DMS153 treated with DMSO at 0.1 percent for 48 hours (cell line): ENCODE measurements at regions not wholly inside any gene's neighbourhood (a gene's known extent, or its start where the extent isn't known, plus 50 kb on each side); places are given as distances from the start of the nearest gene placed in this dataset.
A peak's percentile ranks its signal among the peaks of the same experiment; 100 is the strongest.
"Not testable (repeated sequence)": the region's sequence is repeated elsewhere in the genome, so short reads cannot be mapped to it uniquely, and the experiment has no call there.

Source experiments
- DNase-seq: peaks from one replicate; lab custom pipeline; 2025; ENCODE audit not compliant: unreplicated experiment; lab: John Stamatoyannopoulos, UW

DNA sequence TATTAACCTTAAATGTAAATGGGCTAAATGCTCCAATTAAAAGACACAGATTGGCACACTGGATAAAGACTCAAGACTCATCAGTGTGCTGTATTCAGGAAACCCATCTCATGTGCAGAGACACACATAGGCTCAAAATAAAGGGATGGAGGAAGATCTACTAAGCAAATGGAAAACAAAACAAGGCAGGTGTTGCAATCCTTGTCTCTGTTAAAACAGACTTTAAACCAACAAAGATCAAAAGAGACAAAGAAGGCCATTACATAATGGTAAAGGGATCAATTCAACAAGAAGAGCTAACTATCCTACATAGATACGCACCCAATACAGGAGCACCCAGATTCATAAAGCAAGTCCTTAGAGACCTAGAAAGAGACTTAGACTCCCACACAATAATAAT lies 80.1 kb upstream of the NPSR1 start:
- DNase-seq = not testable (repeated sequence)

DNA sequence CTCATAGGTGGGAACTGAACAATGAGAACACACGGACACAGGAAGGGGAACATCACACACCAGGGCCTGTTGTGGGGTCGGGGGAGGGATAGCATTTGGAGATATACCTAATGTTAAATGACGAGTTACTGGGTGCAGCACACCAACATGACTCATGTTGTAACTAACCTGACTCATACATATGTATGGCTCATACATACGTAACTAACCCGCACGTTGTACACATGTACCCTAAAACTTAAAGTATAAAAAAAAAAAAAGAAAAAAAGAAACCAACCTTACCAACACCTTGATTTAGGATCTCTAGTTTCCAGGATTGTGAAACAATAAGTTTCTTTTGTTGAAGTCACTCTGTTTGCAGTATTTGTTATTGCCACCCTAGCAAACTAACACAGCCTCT lies 76.3 kb upstream of the NPSR1 start:
- not testable (repeated sequence) for DNase-seq

DNA sequence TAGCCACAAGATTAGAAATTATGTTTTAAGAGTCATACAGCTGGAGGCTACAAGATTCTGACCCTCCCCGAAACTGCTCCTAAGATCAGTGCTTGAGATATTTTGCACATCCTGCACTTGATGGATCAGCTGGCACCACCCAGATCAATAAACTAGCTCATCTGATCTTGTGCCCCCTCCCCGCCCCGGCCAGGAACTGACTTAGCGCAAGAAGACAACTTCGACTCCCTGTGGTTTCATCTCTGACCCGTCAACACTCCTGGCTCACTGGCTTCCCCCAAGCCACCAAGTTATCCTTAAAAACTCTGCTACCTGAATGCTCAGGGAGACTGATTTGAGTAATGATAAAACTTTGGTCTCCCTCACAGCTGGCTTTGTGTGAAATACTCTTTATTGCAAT lies 73.5 kb upstream of the NPSR1 start:
- no peak for DNase-seq

DNA sequence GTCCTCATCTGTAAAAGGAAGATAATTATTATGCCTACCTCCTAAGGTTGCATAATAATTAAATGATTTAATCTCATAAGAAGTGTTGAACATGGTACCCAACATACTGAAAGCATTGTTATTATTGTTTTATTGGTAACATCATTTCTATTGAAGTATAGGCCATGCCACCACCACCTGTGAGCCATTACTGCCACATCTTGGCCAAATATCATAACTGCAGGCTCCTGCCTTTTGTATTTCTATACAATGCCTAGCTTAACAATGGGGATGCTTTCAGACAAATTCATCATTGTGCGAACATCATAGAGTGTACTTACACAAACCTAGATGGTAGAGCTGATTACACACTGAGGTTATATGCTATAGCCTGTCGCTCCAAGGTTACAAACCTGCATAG lies 61.1 kb upstream of the NPSR1 start:
- DNase-seq = peak; percentile 16

- no peak for DNase-seq
Measured at GRCh38 chr7:34603711-34604444, 54.1 kb upstream of the NPSR1 start.
